Stimulated activated memory B cell treated with anti-CD40 and anti-IgM and Interleukin-4, amounts not matched to agents 10 μg/mL and 1 μg/mL and 100 μg/mL, for 72 hours (primary cell): ENCODE measurements at regions not wholly inside any gene's neighbourhood (a gene's known extent, or its start where the extent isn't known, plus 50 kb on each side); places are given as distances from the start of the nearest gene placed in this dataset.

Experiments used
- ATAC-seq: fragments of 150-1000 bp; cut with Tn5 transposase; 2 replicates; pipeline ENCODE4 v1.10.0; 2021
- H3K27ac Mint-ChIP-seq: one replicate; pipeline ENCODE4 v1.8.0; 2022; ENCODE audit warnings: mild to moderate bottlenecking, mixed read lengths
- H3K27me3 Mint-ChIP-seq: one replicate; pipeline ENCODE4 v1.8.0; 2022; ENCODE audit warnings: mixed read lengths
- H3K36me3 Mint-ChIP-seq: one replicate; pipeline ENCODE4 v1.8.0; 2022; ENCODE audit warnings: mixed read lengths
- H3K4me1 Mint-ChIP-seq: one replicate; pipeline ENCODE4 v1.8.0; 2022; ENCODE audit warnings: mixed read lengths
- H3K4me3 Mint-ChIP-seq: one replicate; pipeline ENCODE4 v1.8.0; 2022; ENCODE audit warnings: mild to moderate bottlenecking, moderate library complexity, mixed read lengths
- H3K9me3 Mint-ChIP-seq: one replicate; pipeline ENCODE4 v1.8.0; 2022; ENCODE audit warnings: mixed read lengths

DNA sequence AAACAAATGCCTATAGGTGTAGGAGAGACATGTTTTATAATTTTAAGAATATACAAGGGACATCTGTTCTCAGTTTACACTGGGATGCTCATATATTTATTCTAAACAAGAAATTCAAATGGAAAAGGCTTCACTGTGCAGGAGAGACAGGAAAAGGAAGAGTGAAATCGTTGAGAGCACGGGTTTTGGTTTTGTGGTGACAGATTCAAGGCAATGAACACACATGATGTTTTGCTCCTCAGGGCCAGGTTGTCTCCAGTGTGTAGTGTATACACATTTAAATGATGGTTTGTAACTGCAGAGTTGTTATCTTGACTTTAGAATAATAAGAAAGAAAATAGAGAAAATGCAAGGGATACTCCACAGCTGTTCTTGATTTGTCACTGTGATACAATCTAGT lies 73.7 kb downstream of the S1PR1 start:
- peak overlapping the region; percentile 92 for H3K27ac Mint-ChIP-seq
- peak overlapping the region; percentile 83 for H3K4me3 Mint-ChIP-seq
- peaks cover 9% of the 10 kb centered on the region for H3K36me3 Mint-ChIP-seq
- H3K9me3 Mint-ChIP-seq, result no peaks in the 10 kb centered on the region
- ATAC-seq, result no peak
- no peaks in the 10 kb centered on the region for H3K27me3 Mint-ChIP-seq
- H3K4me1 Mint-ChIP-seq, result peaks cover 70% of the 10 kb centered on the region

DNA sequence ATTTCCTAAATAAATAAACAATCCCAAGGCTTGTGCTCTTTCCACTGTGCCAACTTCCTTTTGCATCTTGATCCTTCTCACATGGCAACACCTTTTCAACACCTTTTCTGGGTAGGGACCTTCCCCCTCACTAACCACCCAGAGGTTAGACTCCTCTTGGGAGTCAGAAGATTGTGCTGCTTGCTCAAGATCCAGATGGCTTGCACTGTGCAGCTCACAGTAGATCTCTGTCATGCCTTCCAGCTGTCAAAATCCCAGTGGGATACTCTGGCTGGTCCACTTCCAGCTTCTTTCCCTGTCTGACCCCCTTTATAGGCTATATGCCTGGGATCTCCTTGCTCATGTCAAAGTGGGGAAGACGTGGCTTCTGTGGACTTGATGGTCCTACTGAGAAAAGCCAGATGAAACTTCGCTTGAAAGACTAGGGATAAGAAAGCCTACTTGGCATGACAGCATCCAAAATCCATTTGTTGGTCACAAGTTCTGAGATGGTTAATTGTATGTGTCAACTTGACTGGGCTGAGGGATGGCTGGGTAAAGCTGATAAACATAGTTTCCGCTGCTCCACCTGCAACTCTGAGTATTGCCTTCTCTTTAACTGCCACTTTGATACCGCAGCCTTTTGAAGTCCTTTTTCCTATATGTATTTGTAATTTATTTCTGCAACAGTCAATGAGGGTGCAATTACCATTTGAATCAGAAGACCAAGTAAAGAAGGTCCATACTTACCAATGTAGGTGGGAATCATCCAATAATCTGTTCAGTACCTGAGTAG lies 74.5 kb downstream of the S1PR1 start:
- Mint-ChIP-seq H3K4me3 (no peak overlapping the region), H3K4me1 (peaks cover 70% of the 10 kb centered on the region), H3K27me3 (no peaks in the 10 kb centered on the region)

DNA sequence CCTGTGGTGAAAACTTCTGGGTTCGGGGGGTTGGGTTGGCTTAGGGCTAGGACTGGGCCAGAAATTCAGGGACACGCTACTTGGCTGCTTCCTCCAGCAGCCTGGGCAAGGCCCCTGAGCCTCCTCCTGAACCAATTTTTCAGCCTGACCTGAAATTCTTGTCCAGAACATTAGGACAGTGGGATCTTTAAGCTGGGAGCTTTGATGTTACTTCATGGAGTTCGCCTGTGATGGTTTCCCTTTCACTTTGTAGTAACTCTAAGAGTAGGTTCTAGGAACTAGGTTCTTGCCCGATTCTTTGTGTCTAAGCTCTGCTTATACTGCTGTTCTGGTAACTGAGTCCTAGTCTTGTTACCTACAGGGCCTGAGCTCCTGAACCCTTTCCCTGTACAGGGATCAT lies 75.3 kb downstream of the S1PR1 start:
- ATAC-seq, result no peak
- no peaks in the 10 kb centered on the region for H3K27me3 Mint-ChIP-seq
- H3K4me1 Mint-ChIP-seq, result peaks cover 64% of the 10 kb centered on the region
- no peaks in the 10 kb centered on the region for H3K9me3 Mint-ChIP-seq
- H3K4me3 Mint-ChIP-seq, result peak overlapping the region; percentile 25
- H3K27ac Mint-ChIP-seq, result peak overlapping the region; percentile 6
- peaks cover 2% of the 10 kb centered on the region for H3K36me3 Mint-ChIP-seq

More for the DNA sequence above, 74.5 kb downstream of the S1PR1 start:
- Mint-ChIP-seq H3K36me3 (peaks cover 5% of the 10 kb centered on the region), H3K27ac (peak overlapping the region; percentile 92), H3K9me3 (no peaks in the 10 kb centered on the region)
- no peak for ATAC-seq

DNA sequence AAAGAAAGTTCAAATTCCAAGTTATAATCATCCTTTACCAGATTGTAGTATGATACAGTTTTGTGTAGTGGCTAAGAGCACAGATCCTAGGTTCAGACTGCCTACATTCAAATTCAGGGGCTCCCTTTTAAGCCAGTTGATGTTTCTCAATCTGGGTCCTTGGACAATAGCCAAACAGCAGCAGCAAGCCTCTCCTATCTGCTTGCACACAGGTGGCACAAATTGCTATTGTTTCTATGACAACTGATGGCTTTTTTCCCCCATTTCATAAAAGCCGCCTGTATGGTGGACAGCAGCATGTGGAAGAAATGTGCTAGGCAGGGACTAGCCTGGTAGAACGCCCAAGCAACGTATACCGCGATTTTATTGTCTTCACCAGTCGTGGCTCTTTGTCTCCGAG lies 76.5 kb downstream of the S1PR1 start:
- Mint-ChIP-seq H3K27ac (peak overlapping the region; percentile 6), H3K9me3 (no peaks in the 10 kb centered on the region), H3K4me1 (peaks cover 53% of the 10 kb centered on the region), H3K36me3 (no peaks in the 10 kb centered on the region), H3K4me3 (no peak overlapping the region), H3K27me3 (no peaks in the 10 kb centered on the region)
- ATAC-seq, result no peak

DNA sequence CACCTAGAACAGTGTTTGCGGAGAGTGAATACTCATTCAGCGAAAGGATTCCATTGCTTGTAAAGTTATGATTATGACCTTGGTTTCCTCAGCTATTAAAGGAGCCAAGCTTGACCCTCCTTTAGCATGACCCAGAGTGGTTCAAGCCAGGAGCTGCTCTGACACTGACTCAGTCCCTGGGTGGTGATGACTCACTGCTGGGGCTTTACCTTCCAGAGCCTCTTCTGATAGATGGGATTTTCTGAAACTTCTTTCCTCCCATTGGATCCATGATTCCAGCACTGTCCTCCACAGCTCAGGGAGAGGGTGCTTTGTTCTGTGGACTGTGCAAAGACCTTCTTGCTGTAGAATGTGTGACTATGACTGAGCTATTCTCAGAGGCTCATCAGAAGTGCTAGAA lies 77.4 kb downstream of the S1PR1 start:
- Mint-ChIP-seq H3K27ac (no peak overlapping the region), H3K36me3 (no peaks in the 10 kb centered on the region), H3K4me3 (no peak overlapping the region), H3K4me1 (peaks cover 47% of the 10 kb centered on the region), H3K9me3 (no peaks in the 10 kb centered on the region), H3K27me3 (no peaks in the 10 kb centered on the region)
- no peak for ATAC-seq

DNA sequence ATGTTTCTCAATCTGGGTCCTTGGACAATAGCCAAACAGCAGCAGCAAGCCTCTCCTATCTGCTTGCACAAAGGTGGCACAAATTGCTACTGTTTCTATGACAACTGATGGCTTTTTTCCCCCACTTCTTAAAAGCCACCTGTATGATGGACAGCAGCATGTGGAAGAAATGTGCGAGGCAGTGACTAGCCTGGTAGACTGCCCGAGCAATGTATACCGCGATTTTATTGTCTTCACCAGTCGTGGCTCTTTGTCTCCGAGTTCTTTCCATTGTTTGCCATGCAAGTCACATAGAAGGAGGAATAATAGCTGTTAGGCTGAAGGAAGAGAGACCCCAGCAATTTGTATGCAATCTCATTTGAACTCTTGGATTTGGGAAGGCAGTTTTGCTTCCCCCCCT lies 79.4 kb downstream of the S1PR1 start:
- Mint-ChIP-seq H3K36me3 (no peaks in the 10 kb centered on the region), H3K27ac (no peak overlapping the region), H3K9me3 (no peaks in the 10 kb centered on the region), H3K27me3 (no peaks in the 10 kb centered on the region), H3K4me1 (peaks cover 27% of the 10 kb centered on the region), H3K4me3 (no peak overlapping the region)
- no peak for ATAC-seq

DNA sequence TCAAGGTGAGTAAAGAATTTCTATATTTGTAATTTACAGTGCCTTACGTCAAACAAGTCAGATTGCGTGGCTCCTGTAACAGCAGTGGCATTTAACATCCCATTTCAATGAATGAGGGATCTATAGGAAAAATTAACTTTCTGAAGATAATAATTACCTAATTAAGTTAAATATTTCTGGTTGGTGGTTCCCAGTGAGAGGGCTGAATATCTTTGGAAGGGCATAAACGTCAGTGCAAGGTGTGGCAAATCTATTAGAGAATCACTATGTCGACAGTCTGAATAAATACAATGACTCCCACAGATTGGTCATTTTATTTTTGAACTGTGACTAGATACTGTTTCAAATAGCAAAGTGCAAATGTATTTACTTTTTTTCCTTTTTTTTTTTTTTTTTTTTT lies 80.0 kb downstream of the S1PR1 start:
- Mint-ChIP-seq H3K4me3 (no peak overlapping the region), H3K27me3 (no peaks in the 10 kb centered on the region), H3K27ac (no peak overlapping the region), H3K36me3 (no peaks in the 10 kb centered on the region), H3K9me3 (no peaks in the 10 kb centered on the region), H3K4me1 (peaks cover 21% of the 10 kb centered on the region)
- ATAC-seq, result no peak

DNA sequence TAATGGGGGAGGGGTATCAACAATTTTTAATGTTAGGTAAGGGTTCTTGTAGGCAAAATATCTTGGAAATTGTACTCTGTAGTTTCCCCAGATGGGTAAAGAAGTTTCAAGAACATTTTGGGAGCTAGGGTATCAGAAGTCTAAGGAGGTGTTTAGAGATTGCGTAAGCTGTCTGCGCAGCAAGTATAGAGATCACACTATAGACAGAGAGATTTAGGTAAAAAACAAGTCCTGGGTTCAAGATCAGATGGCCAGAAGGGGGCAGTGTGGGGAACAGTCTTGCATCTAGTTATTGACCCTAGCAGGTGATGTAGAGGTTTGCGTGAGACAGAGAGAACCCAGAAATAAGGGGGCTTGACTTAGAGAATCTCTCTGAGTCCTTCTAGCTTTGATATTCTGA lies 80.8 kb downstream of the S1PR1 start:
- no peak overlapping the region for H3K27ac Mint-ChIP-seq
- H3K36me3 Mint-ChIP-seq, result no peaks in the 10 kb centered on the region
- ATAC-seq, result no peak
- H3K4me3 Mint-ChIP-seq, result no peak overlapping the region
- H3K9me3 Mint-ChIP-seq, result no peaks in the 10 kb centered on the region
- H3K27me3 Mint-ChIP-seq, result no peaks in the 10 kb centered on the region
- peaks cover 14% of the 10 kb centered on the region for H3K4me1 Mint-ChIP-seq

DNA sequence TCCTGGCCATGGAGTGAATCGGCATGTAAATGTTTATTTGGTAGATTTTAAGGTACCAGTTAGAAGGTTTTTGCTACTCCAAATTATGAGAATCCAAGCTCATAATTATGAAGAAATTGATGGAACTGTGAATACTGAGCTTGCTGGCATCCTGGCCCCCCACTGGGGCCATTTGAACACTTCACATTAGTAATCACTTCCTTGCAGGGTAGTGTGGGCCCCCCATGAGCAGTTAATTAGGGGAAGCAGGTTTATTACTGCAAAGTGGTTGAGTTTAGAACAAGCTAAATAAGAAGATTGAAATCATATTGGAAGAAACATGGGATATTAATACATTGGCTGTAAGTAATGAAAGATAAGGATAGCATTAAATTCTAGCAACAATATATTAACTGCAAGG lies 86.7 kb downstream of the S1PR1 start:
- Mint-ChIP-seq H3K4me1 (peaks cover 11% of the 10 kb centered on the region), H3K9me3 (no peaks in the 10 kb centered on the region), H3K4me3 (no peak overlapping the region), H3K27ac (no peak overlapping the region), H3K27me3 (no peaks in the 10 kb centered on the region), H3K36me3 (no peaks in the 10 kb centered on the region)
- no peak for ATAC-seq

DNA sequence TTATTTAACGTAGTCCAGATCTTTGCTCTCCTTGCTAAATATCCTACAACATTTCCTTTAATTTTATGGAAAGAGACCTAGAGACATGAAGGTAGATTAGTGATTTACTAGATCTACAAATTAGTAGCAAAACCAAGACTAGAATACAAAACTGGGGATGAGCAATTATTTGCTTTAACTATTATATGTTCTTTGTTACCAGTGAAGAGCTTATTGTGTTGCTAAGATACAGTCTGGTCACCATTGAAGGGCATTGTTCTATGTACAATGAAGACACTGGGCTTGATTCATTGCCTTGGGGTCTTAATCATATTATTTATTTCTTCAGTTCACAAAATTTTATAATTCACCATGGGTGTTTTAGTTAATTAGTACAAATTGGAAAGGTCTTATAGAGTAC lies 88.3 kb downstream of the S1PR1 start:
- no peak for ATAC-seq
- Mint-ChIP-seq H3K27ac (no peak overlapping the region), H3K27me3 (no peaks in the 10 kb centered on the region), H3K4me3 (no peak overlapping the region), H3K4me1 (peaks cover 11% of the 10 kb centered on the region), H3K36me3 (peaks cover under 1% of the 10 kb centered on the region), H3K9me3 (no peaks in the 10 kb centered on the region)

DNA sequence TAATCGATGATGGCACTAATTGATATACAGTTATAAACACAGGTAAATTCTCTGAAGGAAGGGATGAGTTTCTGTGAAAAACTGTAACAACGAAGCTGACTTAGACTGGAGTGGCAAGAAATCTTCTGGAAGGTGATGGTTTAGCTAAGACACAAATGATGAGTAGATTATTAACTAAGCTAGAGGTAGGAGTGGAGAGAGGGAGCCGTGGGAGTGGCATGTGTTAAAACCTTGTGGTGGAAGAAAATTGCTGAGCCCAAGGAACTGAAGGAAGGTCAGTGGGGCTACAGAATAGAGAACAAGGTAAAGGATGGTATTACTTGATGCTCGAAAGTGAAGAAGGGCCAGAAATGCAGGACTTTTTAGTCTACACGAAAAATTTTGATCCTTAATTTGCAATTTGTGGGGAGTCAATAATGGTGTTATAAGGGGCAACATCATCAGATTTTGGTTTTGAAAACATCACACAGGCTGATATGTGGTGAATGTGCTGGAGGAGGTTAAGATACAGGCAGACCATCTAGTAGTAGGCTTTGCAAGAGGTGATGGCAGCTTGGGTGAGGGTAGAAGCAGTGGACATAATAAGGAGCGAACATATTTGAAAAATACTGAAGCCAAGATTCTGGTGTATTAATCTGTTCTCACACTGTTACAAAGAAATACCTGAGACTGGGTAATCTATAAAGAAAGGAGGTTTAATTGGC lies 93.8 kb downstream of the S1PR1 start:
- ATAC-seq, result no peak
- Mint-ChIP-seq H3K36me3 (peaks cover 17% of the 10 kb centered on the region), H3K9me3 (peaks cover 19% of the 10 kb centered on the region), H3K27ac (no peak overlapping the region), H3K27me3 (no peaks in the 10 kb centered on the region), H3K4me3 (no peak overlapping the region), H3K4me1 (peaks cover 7% of the 10 kb centered on the region)

DNA sequence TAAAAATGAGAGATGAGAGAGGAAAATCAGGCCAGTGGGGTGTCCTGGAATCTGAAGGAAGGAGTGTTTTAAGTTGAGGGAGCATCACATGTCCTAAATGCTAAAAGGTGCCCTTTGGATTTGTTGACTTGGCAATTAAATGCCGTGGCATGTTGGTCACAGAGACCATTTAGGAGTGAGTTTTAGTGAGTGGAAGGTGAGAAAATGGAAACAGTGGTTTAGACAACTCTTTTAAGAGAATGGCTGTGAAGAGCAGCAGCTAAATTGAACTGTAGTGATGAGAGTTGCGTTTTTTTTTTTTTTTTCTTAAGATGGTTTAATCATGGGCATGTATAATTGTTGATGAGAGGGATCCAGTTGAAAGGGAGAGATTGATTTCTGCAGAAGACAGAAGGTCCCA lies 95.0 kb downstream of the S1PR1 start:
- Mint-ChIP-seq H3K36me3 (peaks cover 17% of the 10 kb centered on the region), H3K4me3 (no peak overlapping the region), H3K4me1 (peaks cover 7% of the 10 kb centered on the region), H3K9me3 (peaks cover 19% of the 10 kb centered on the region), H3K27me3 (no peaks in the 10 kb centered on the region), H3K27ac (no peak overlapping the region)
- no peak for ATAC-seq

DNA sequence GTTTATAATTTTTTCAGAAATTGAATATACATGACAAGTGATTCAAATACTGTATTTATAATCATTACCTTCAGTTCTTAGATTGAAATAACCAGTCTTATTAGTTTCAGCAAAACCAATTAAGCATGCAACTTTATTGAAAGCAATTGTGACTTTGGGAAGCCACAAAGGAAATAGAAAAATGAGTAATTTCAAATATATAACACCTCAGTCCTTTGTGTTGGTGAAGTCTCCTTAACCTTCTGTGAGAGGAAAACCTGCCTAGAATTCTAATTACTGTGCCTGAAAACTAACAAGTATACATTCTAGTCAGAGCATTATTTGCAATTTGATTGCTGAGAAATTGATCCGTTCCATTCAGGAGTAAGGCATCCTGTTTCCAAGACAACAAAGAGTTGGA lies 95.8 kb downstream of the S1PR1 start:
- Mint-ChIP-seq H3K4me3 (no peak overlapping the region), H3K36me3 (peaks cover 17% of the 10 kb centered on the region), H3K4me1 (peaks cover 7% of the 10 kb centered on the region), H3K27me3 (no peaks in the 10 kb centered on the region), H3K27ac (no peak overlapping the region), H3K9me3 (peaks cover 19% of the 10 kb centered on the region)
- ATAC-seq, result no peak

DNA sequence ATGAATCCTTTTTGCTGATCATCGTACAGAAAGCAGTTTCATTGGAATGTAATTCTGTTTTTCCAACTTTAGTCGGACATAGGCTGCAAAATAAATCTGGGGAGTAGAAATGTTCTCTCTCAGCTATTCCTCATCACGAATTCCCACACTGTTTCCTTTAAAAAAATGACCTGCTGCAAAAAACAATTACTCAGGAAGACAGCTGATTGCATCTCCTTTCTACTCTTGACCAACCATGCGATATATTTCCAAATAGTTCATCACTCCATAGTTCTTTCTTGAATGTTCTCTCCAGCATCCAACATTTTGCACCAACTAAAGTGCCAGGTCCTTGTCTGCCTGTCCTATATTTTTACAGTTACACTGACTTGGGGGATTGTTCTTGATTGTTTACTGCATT lies 96.4 kb downstream of the S1PR1 start:
- peaks cover 19% of the 10 kb centered on the region for H3K9me3 Mint-ChIP-seq
- H3K27me3 Mint-ChIP-seq, result no peaks in the 10 kb centered on the region
- H3K27ac Mint-ChIP-seq, result no peak overlapping the region
- no peak overlapping the region for H3K4me3 Mint-ChIP-seq
- ATAC-seq, result no peak
- H3K4me1 Mint-ChIP-seq, result peaks cover 7% of the 10 kb centered on the region
- peaks cover 17% of the 10 kb centered on the region for H3K36me3 Mint-ChIP-seq

DNA sequence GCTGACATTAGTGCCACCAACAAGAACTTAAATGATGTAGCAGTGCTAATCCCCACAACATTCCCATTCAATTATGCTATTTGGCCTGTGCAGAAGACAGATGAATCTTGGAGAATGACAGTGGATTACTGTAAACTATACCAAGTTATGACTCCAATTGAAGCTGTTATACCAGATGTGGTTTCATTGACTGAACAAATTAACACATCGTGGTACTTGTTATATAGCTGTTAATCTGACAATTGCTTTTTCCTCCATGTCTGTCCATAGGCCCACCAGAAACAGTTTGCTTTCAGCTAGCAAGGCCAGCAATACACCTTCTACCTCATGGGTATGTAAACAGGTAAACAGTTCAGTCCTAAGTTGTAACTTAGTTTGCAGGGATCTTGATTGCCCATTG lies 101.1 kb downstream of the S1PR1 start:
- peaks cover 1% of the 10 kb centered on the region for H3K9me3 Mint-ChIP-seq
- ATAC-seq, result no peak
- H3K27ac Mint-ChIP-seq, result no peak overlapping the region
- no peaks in the 10 kb centered on the region for H3K4me1 Mint-ChIP-seq
- H3K27me3 Mint-ChIP-seq, result no peaks in the 10 kb centered on the region
- H3K36me3 Mint-ChIP-seq, result peaks cover 3% of the 10 kb centered on the region
- no peak overlapping the region for H3K4me3 Mint-ChIP-seq
